ENCODE measurements at regions not wholly inside any gene's neighbourhood (a gene's known extent, or its start where the extent isn't known, plus 50 kb on each side); places are given as distances from the start of the nearest gene placed in this dataset.
A peak's percentile ranks its signal among the peaks of the same experiment; 100 is the strongest.

GRCh38 chr10:128614802-128615553 lies 488.8 kb upstream of the MKI67 start:
- peak in 2 of 3 donors; percentile 76 to 82 for DNase-seq

GRCh38 chr10:128617532-128617931 lies 491.3 kb upstream of the MKI67 start:
- DNase-seq = no peak

GRCh38 chr10:128622706-128623105 lies 496.5 kb upstream of the MKI67 start:
- DNase-seq = no peak

- peak in 1 of 3 donors; percentile 34 for DNase-seq
Measured at GRCh38 chr10:128623776-128624175, 497.6 kb upstream of the MKI67 start.

- DNase-seq = peak in 1 of 3 donors; percentile 59
Measured at GRCh38 chr10:128624656-128625530, 498.7 kb upstream of the MKI67 start.

GRCh38 chr10:128625926-128626325 lies 499.7 kb upstream of the MKI67 start:
- DNase-seq = no peak

- no peak for DNase-seq
Measured at GRCh38 chr10:128626397-128627000, 500.3 kb upstream of the MKI67 start.

- DNase-seq = no peak
Measured at GRCh38 chr10:128627811-128628210, 501.6 kb upstream of the MKI67 start.

GRCh38 chr10:128628252-128628651 lies 502.0 kb upstream of the MKI67 start:
- no peak for DNase-seq

GRCh38 chr10:128629111-128630096 lies 503.2 kb upstream of the MKI67 start:
- no peak for DNase-seq

GRCh38 chr10:128630787-128631252 lies 504.6 kb upstream of the MKI67 start:
- DNase-seq = peak in 1 of 3 donors; percentile 28

- peak in 2 of 3 donors; percentile 60 to 88 for DNase-seq
Measured at GRCh38 chr10:128631801-128632241, 505.6 kb upstream of the MKI67 start.

- DNase-seq = no peak
Measured at GRCh38 chr10:128632694-128633093, 506.5 kb upstream of the MKI67 start.

GRCh38 chr10:128633864-128634540 lies 507.8 kb upstream of the MKI67 start:
- peak in 2 of 3 donors; percentile 71 to 86 for DNase-seq

- DNase-seq = no peak
Measured at GRCh38 chr10:128642023-128642422, 515.8 kb upstream of the MKI67 start.

- DNase-seq = no peak
Measured at GRCh38 chr10:128642502-128642901, 516.3 kb upstream of the MKI67 start.

GRCh38 chr10:128643658-128644057 lies 517.4 kb upstream of the MKI67 start:
- no peak for DNase-seq

GRCh38 chr10:128645486-128645885 lies 519.3 kb upstream of the MKI67 start:
- DNase-seq = no peak

- DNase-seq = no peak
Measured at GRCh38 chr10:128646956-128647355, 520.7 kb upstream of the MKI67 start.

GRCh38 chr10:128657548-128657947 lies 531.3 kb upstream of the MKI67 start:
- no peak for DNase-seq

Measured in muscle of back (tissue), 3 donors.